HG02678 (cell line): ENCODE measurements at regions not wholly inside any gene's neighbourhood (a gene's known extent, or its start where the extent isn't known, plus 50 kb on each side); places are given as distances from the start of the nearest gene placed in this dataset.
A peak's percentile ranks its signal among the peaks of the same experiment; 100 is the strongest.
"Not testable (repeated sequence)": the region's sequence is repeated elsewhere in the genome, so short reads cannot be mapped to it uniquely, and the experiment has no call there.

Source experiments
- ATAC-seq: cut with Tn5 transposase; IDR thresholded peaks from one replicate; pipeline ENCODE4 v1.9.1; 2021; ENCODE audit warnings: mild to moderate bottlenecking, moderate library complexity; ENCODE audit not compliant: unreplicated experiment

GRCh38 chr10:80697926-80698325 is 160.2 kb downstream of the SH2D4B start:
- ATAC-seq = no peak

- ATAC-seq = peak; percentile 95
These were observed 161.9 kb downstream of the SH2D4B start for GRCh38 chr10:80699602-80700039.

- ATAC-seq = no peak
These were observed 162.6 kb downstream of the SH2D4B start for GRCh38 chr10:80700252-80700651.

GRCh38 chr10:80700760-80701444 is 163.2 kb downstream of the SH2D4B start:
- no peak for ATAC-seq

GRCh38 chr10:80701706-80702105 is 164.0 kb downstream of the SH2D4B start:
- no peak for ATAC-seq

GRCh38 chr10:80702143-80702542 is 164.4 kb downstream of the SH2D4B start:
- no peak for ATAC-seq

GRCh38 chr10:80705899-80706298 is 168.2 kb downstream of the SH2D4B start:
- no peak for ATAC-seq

- no peak for ATAC-seq
These were observed 170.5 kb downstream of the SH2D4B start for GRCh38 chr10:80708185-80708584.

- ATAC-seq = no peak
These were observed 171.1 kb downstream of the SH2D4B start for GRCh38 chr10:80708808-80709207.

GRCh38 chr10:80709866-80710265 is 172.2 kb downstream of the SH2D4B start:
- no peak for ATAC-seq

- no peak for ATAC-seq
These were observed 175.8 kb downstream of the SH2D4B start for GRCh38 chr10:80713398-80713928.

- ATAC-seq = no peak
These were observed 176.9 kb downstream of the SH2D4B start for GRCh38 chr10:80714566-80714965.

GRCh38 chr10:80718024-80718423 is 180.3 kb downstream of the SH2D4B start:
- ATAC-seq = no peak

- ATAC-seq = no peak
These were observed 182.2 kb downstream of the SH2D4B start for GRCh38 chr10:80719935-80720334.

GRCh38 chr10:80720549-80720948 is 182.8 kb downstream of the SH2D4B start:
- ATAC-seq = no peak

- ATAC-seq = not testable (repeated sequence)
These were observed 190.7 kb downstream of the SH2D4B start for GRCh38 chr10:80728354-80728753.

- ATAC-seq = no peak
These were observed 192.2 kb downstream of the SH2D4B start for GRCh38 chr10:80729896-80730295.

GRCh38 chr10:80730522-80730921 is 192.8 kb downstream of the SH2D4B start:
- ATAC-seq = no peak

GRCh38 chr10:80734589-80734988 is 196.9 kb downstream of the SH2D4B start:
- ATAC-seq = no peak

GRCh38 chr10:80737209-80737608 is 199.5 kb downstream of the SH2D4B start:
- no peak for ATAC-seq

GRCh38 chr10:80739328-80739727 is 201.6 kb downstream of the SH2D4B start:
- ATAC-seq = no peak

- ATAC-seq = no peak
These were observed 202.4 kb downstream of the SH2D4B start for GRCh38 chr10:80739963-80740715.
